Effector memory CD8-positive, alpha-beta T cell (primary cell): ENCODE measurements at regions not wholly inside any gene's neighbourhood (a gene's known extent, or its start where the extent isn't known, plus 50 kb on each side); places are given as distances from the start of the nearest gene placed in this dataset.
"Not testable (repeated sequence)": the region's sequence is repeated elsewhere in the genome, so short reads cannot be mapped to it uniquely, and the experiment has no call there.

Experiments used
- ATAC-seq: fragments of 150-1000 bp; cut with Tn5 transposase; replicated peaks from 2 replicates; pipeline ENCODE4 v1.10.0; 2021; ENCODE audit warnings: mild to moderate bottlenecking, moderate library complexity
- DNase-seq, 3 experiments: peaks; one replicate each; pipeline ENCODE4 v3.0.0; 2021
- H3K27ac Mint-ChIP-seq, 2 donors: one replicate each; pipeline ENCODE4 v1.8.0; 2022; ENCODE audit warnings: mild to moderate bottlenecking in 2 of 2, mixed read lengths in 2 of 2, moderate library complexity in 2 of 2
- H3K27me3 Mint-ChIP-seq, 2 donors: one replicate each; pipeline ENCODE4 v1.8.0; 2022; ENCODE audit warnings: mixed read lengths in 2 of 2
- H3K36me3 Mint-ChIP-seq: one replicate; pipeline ENCODE4 v1.8.0; 2022; ENCODE audit warnings: mild to moderate bottlenecking, moderate library complexity, mixed read lengths; ENCODE audit not compliant: insufficient read depth
- H3K4me1 Mint-ChIP-seq, 2 donors: one replicate each; pipeline ENCODE4 v1.8.0; 2022; ENCODE audit warnings: low read depth in 2 of 2, mixed read lengths in 2 of 2
- H3K4me3 Mint-ChIP-seq, 2 donors: one replicate each; pipeline ENCODE4 v1.8.0; 2022; ENCODE audit warnings: mild to moderate bottlenecking in 2 of 2, mixed read lengths in 2 of 2, moderate library complexity in 2 of 2
- H3K9me3 Mint-ChIP-seq, 2 donors: one replicate each; pipeline ENCODE4 v1.8.0; 2022; ENCODE audit warnings: mixed read lengths in 2 of 2

GRCh38 chr16:75860326-75861053 is 134.2 kb upstream of the CPHXL start:
- ATAC-seq: no peak
- H3K4me3 Mint-ChIP-seq: no peak overlapping the region
- no peaks in the 10 kb centered on the region for H3K9me3 Mint-ChIP-seq
- H3K27ac Mint-ChIP-seq: no peak overlapping the region
- no peaks in the 10 kb centered on the region for H3K4me1 Mint-ChIP-seq
- no peak for DNase-seq
- peaks cover 6 to 19% of the 10 kb centered on the region in 2 donors for H3K27me3 Mint-ChIP-seq
- H3K36me3 Mint-ChIP-seq: no peaks in the 10 kb centered on the region

- ATAC-seq: no peak
- H3K27ac Mint-ChIP-seq: no peak overlapping the region
- H3K27me3 Mint-ChIP-seq: peaks cover 6 to 14% of the 10 kb centered on the region in 2 donors
- DNase-seq: no peak
- no peaks in the 10 kb centered on the region for H3K9me3 Mint-ChIP-seq
- H3K4me3 Mint-ChIP-seq: no peak overlapping the region
- no peaks in the 10 kb centered on the region for H3K36me3 Mint-ChIP-seq
- no peaks in the 10 kb centered on the region for H3K4me1 Mint-ChIP-seq
Observed at GRCh38 chr16:75861311-75862097, 135.2 kb upstream of the CPHXL start.

- H3K9me3 Mint-ChIP-seq: no peaks in the 10 kb centered on the region
- ATAC-seq: no peak
Observed at GRCh38 chr16:75862098-75862386, 135.8 kb upstream of the CPHXL start.

GRCh38 chr16:75864243-75864642 is 138.0 kb upstream of the CPHXL start:
- Mint-ChIP-seq H3K9me3 (no peaks in the 10 kb centered on the region), H3K27me3 (no peaks in the 10 kb centered on the region), H3K36me3 (no peaks in the 10 kb centered on the region), H3K4me1 (no peaks in the 10 kb centered on the region), H3K4me3 (no peak overlapping the region), H3K27ac (no peak overlapping the region)
- no peak for ATAC-seq
- DNase-seq: no peak

More at GRCh38 chr16:75862098-75862386, 135.8 kb upstream of the CPHXL start:
- H3K4me3 Mint-ChIP-seq: no peak overlapping the region
- no peaks in the 10 kb centered on the region for H3K36me3 Mint-ChIP-seq
- peaks cover 3 to 8% of the 10 kb centered on the region in 2 donors for H3K27me3 Mint-ChIP-seq
- H3K27ac Mint-ChIP-seq: no peak overlapping the region
- no peaks in the 10 kb centered on the region for H3K4me1 Mint-ChIP-seq
- no peak for DNase-seq

- DNase-seq: no peak
Observed at GRCh38 chr16:75865736-75866135, 139.4 kb upstream of the CPHXL start.

GRCh38 chr16:75868636-75869632 is 142.6 kb upstream of the CPHXL start:
- Mint-ChIP-seq H3K27ac (no peak overlapping the region), H3K27me3 (peaks cover 0 to 13% of the 10 kb centered on the region in 2 donors), H3K4me3 (no peak overlapping the region), H3K4me1 (no peaks in the 10 kb centered on the region), H3K36me3 (no peaks in the 10 kb centered on the region), H3K9me3 (no peaks in the 10 kb centered on the region)
- ATAC-seq (no peak), DNase-seq (no peak)

More at GRCh38 chr16:75865736-75866135, 139.4 kb upstream of the CPHXL start:
- H3K27ac Mint-ChIP-seq: no peak overlapping the region
- H3K36me3 Mint-ChIP-seq: no peaks in the 10 kb centered on the region
- no peaks in the 10 kb centered on the region for H3K9me3 Mint-ChIP-seq
- no peak overlapping the region for H3K4me3 Mint-ChIP-seq
- peaks cover 0 to 12% of the 10 kb centered on the region in 2 donors for H3K27me3 Mint-ChIP-seq
- ATAC-seq: no peak
- H3K4me1 Mint-ChIP-seq: no peaks in the 10 kb centered on the region

GRCh38 chr16:75881280-75881679 is 155.0 kb upstream of the CPHXL start:
- not testable (repeated sequence) for H3K4me3 Mint-ChIP-seq, H3K36me3 Mint-ChIP-seq, H3K9me3 Mint-ChIP-seq, DNase-seq, ATAC-seq, H3K27me3 Mint-ChIP-seq, H3K4me1 Mint-ChIP-seq, H3K27ac Mint-ChIP-seq

- DNase-seq: no peak
- Mint-ChIP-seq H3K27ac (no peak overlapping the region), H3K4me3 (no peak overlapping the region), H3K9me3 (no peaks in the 10 kb centered on the region), H3K27me3 (no peaks in the 10 kb centered on the region), H3K36me3 (no peaks in the 10 kb centered on the region), H3K4me1 (no peaks in the 10 kb centered on the region)
- ATAC-seq: no peak
Observed at GRCh38 chr16:75899163-75899562, 172.9 kb upstream of the CPHXL start.

- Mint-ChIP-seq H3K27ac (no peak overlapping the region), H3K36me3 (no peaks in the 10 kb centered on the region), H3K9me3 (no peaks in the 10 kb centered on the region), H3K27me3 (no peaks in the 10 kb centered on the region), H3K4me3 (no peak overlapping the region), H3K4me1 (no peaks in the 10 kb centered on the region)
- ATAC-seq (no peak), DNase-seq (no peak)
Observed at GRCh38 chr16:75908331-75909117, 182.2 kb upstream of the CPHXL start.

- Mint-ChIP-seq H3K36me3 (no peaks in the 10 kb centered on the region), H3K27me3 (no peaks in the 10 kb centered on the region), H3K9me3 (peaks cover 0 to 2% of the 10 kb centered on the region in 2 donors), H3K4me1 (no peaks in the 10 kb centered on the region), H3K27ac (no peak overlapping the region), H3K4me3 (no peak overlapping the region)
- no peak for DNase-seq
- ATAC-seq: no peak
Observed at GRCh38 chr16:75909746-75910145, 183.5 kb upstream of the CPHXL start.

- H3K27ac Mint-ChIP-seq: no peak overlapping the region
- H3K4me1 Mint-ChIP-seq: no peaks in the 10 kb centered on the region
- H3K27me3 Mint-ChIP-seq: peaks cover 0 to 7% of the 10 kb centered on the region in 2 donors
- peaks cover 0 to 2% of the 10 kb centered on the region in 2 donors for H3K9me3 Mint-ChIP-seq
- no peak for ATAC-seq
- no peaks in the 10 kb centered on the region for H3K36me3 Mint-ChIP-seq
- H3K4me3 Mint-ChIP-seq: no peak overlapping the region
- no peak for DNase-seq
Observed at GRCh38 chr16:75911896-75912295, 185.6 kb upstream of the CPHXL start.

- peaks cover 0 to 7% of the 10 kb centered on the region in 2 donors for H3K27me3 Mint-ChIP-seq
- H3K9me3 Mint-ChIP-seq: peaks cover 0 to 2% of the 10 kb centered on the region in 2 donors
- no peak for ATAC-seq
Observed at GRCh38 chr16:75913958-75914357, 187.7 kb upstream of the CPHXL start.

GRCh38 chr16:75916451-75916850 is 190.2 kb upstream of the CPHXL start:
- no peak for ATAC-seq
- Mint-ChIP-seq H3K27me3 (peaks cover 0 to 7% of the 10 kb centered on the region in 2 donors), H3K36me3 (no peaks in the 10 kb centered on the region), H3K27ac (no peak overlapping the region), H3K4me1 (no peaks in the 10 kb centered on the region), H3K4me3 (no peak overlapping the region), H3K9me3 (peaks cover 0 to 6% of the 10 kb centered on the region in 2 donors)
- no peak for DNase-seq

More at GRCh38 chr16:75913958-75914357, 187.7 kb upstream of the CPHXL start:
- Mint-ChIP-seq H3K4me3 (no peak overlapping the region), H3K36me3 (no peaks in the 10 kb centered on the region), H3K4me1 (no peaks in the 10 kb centered on the region), H3K27ac (no peak overlapping the region)
- no peak for DNase-seq
